ENCODE measurements at regions not wholly inside any gene's neighbourhood (a gene's known extent, or its start where the extent isn't known, plus 50 kb on each side); places are given as distances from the start of the nearest gene placed in this dataset.

GRCh38 chr2:9748577-9748976 is 94.7 kb upstream of the TAF1B start:
- no peak for TF ChIP-seq CTCF (IDR thresholded peaks at IDR 0.05; ENCODE audit: borderline replicate concordance, extremely low read depth, low read length, poor library complexity, severe bottlenecking)
- no peak for TF ChIP-seq EZH2 (IDR thresholded peaks at IDR 0.05; ENCODE audit: borderline replicate concordance, low read depth, low read length, severe bottlenecking)
